ENCODE measurements at regions not wholly inside any gene's neighbourhood (a gene's known extent, or its start where the extent isn't known, plus 50 kb on each side); places are given as distances from the start of the nearest gene placed in this dataset.

GRCh38 chr13:50401049-50401505, 385.8 kb downstream of the KCNRG start:
- no peak for TF ChIP-seq CTCF (IDR thresholded peaks at IDR 0.05; ENCODE audit: low read depth, low read length, missing control alignments)
- peak; percentile 69 for DNase-seq (ENCODE audit: extremely low read depth, low read depth)
- no peak overlapping the region for H3K4me3 ChIP-seq (replicated peaks; ENCODE audit: low read depth, low read length)

- DNase-seq (ENCODE audit: extremely low read depth, low read depth), result no peak
- no peak for TF ChIP-seq CTCF (IDR thresholded peaks at IDR 0.05; ENCODE audit: low read depth, low read length, missing control alignments)
- no peak overlapping the region for H3K4me3 ChIP-seq (replicated peaks; ENCODE audit: low read depth, low read length)
Measured at GRCh38 chr13:50401721-50402465, 386.6 kb downstream of the KCNRG start.

- DNase-seq (ENCODE audit: extremely low read depth, low read depth), result no peak
- H3K4me3 ChIP-seq (replicated peaks; ENCODE audit: low read depth, low read length), result no peak overlapping the region
- no peak for TF ChIP-seq CTCF (IDR thresholded peaks at IDR 0.05; ENCODE audit: low read depth, low read length, missing control alignments)
Measured at GRCh38 chr13:50403311-50403710, 388.1 kb downstream of the KCNRG start.

- no peak for DNase-seq (ENCODE audit: extremely low read depth, low read depth)
- no peak for TF ChIP-seq CTCF (IDR thresholded peaks at IDR 0.05; ENCODE audit: low read depth, low read length, missing control alignments)
- no peak overlapping the region for H3K4me3 ChIP-seq (replicated peaks; ENCODE audit: low read depth, low read length)
Measured at GRCh38 chr13:50404116-50404515, 388.9 kb downstream of the KCNRG start.

GRCh38 chr13:50404769-50405168, 389.5 kb downstream of the KCNRG start:
- DNase-seq (ENCODE audit: extremely low read depth, low read depth), result no peak
- no peak overlapping the region for H3K4me3 ChIP-seq (replicated peaks; ENCODE audit: low read depth, low read length)
- TF ChIP-seq CTCF (IDR thresholded peaks at IDR 0.05; ENCODE audit: low read depth, low read length, missing control alignments), result no peak

- DNase-seq (ENCODE audit: extremely low read depth, low read depth), result no peak
- TF ChIP-seq CTCF (IDR thresholded peaks at IDR 0.05; ENCODE audit: low read depth, low read length, missing control alignments), result no peak
- no peak overlapping the region for H3K4me3 ChIP-seq (replicated peaks; ENCODE audit: low read depth, low read length)
Measured at GRCh38 chr13:50406831-50407230, 391.6 kb downstream of the KCNRG start.

- TF ChIP-seq CTCF (IDR thresholded peaks at IDR 0.05; ENCODE audit: low read depth, low read length, missing control alignments), result no peak
- no peak for DNase-seq (ENCODE audit: extremely low read depth, low read depth)
- H3K4me3 ChIP-seq (replicated peaks; ENCODE audit: low read depth, low read length), result no peak overlapping the region
Measured at GRCh38 chr13:50408068-50408467, 392.8 kb downstream of the KCNRG start.
